Activated CD4-positive, alpha-beta memory T cell treated with anti-CD3 and anti-CD28 coated beads, Interleukin-2, amount 10 ng/mL, durations not matched to agents 7 days and 5 days (primary cell): ENCODE measurements at regions not wholly inside any gene's neighbourhood (a gene's known extent, or its start where the extent isn't known, plus 50 kb on each side); places are given as distances from the start of the nearest gene placed in this dataset.

ENCODE experiments used
- CTCF ChIA-PET: fragments of 350-600 bp; sonication (Branson Sonifier 250); formaldehyde crosslinking; loops from one replicate; lab custom pipeline; 2021; ENCODE audit warnings: antibody characterized with exemption, inconsistent platforms; lab: Charles Lee
- POLR2A ChIA-PET: fragments of 350-600 bp; sonication (Branson Sonifier 250); formaldehyde crosslinking; loops from one replicate; lab custom pipeline; 2021; ENCODE audit warnings: antibody characterized with exemption; lab: Charles Lee
- DNase-seq: peaks from one replicate; pipeline ENCODE4 v3.0.0-alpha.2; 2020
- H3K27ac Mint-ChIP-seq: one replicate; pipeline ENCODE4 v1.8.0; 2021; ENCODE audit warnings: mild to moderate bottlenecking, mixed read lengths
- H3K27me3 Mint-ChIP-seq: one replicate; pipeline ENCODE4 v1.8.0; 2021; ENCODE audit warnings: mixed read lengths
- H3K36me3 Mint-ChIP-seq: one replicate; pipeline ENCODE4 v1.8.0; 2021; ENCODE audit warnings: low read depth, mixed read lengths
- H3K4me1 Mint-ChIP-seq: one replicate; pipeline ENCODE4 v1.8.0; 2021; ENCODE audit warnings: mixed read lengths
- H3K4me3 Mint-ChIP-seq: one replicate; pipeline ENCODE4 v1.8.0; 2021; ENCODE audit warnings: mild to moderate bottlenecking, mixed read lengths
- H3K9me3 Mint-ChIP-seq: one replicate; pipeline ENCODE4 v1.8.0; 2021; ENCODE audit warnings: mixed read lengths

DNA sequence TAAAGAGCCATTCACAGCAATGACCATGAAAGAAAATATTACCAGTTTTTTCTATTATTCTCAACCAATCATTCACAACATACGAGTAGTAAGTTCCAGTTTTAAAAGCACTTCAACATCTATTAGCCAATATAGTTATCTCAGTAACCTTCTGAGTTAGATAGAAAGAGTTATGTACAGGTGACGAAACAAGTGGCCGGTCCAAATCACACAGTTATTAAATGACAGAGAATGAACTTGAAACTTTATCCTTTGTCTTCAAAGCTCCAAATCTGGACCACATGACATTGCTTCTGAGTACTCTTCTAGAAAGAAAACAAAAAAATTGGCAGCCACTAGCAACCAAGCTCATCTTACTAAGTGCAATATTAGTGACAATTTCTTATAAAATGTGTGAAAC is 393.8 kb downstream of the OMA1 start:
- H3K4me1 Mint-ChIP-seq, result no peaks in the 10 kb centered on the region
- no peak overlapping the region for H3K4me3 Mint-ChIP-seq
- no peaks in the 10 kb centered on the region for H3K27me3 Mint-ChIP-seq
- POLR2A ChIA-PET, result no interaction called here
- no peak overlapping the region for H3K27ac Mint-ChIP-seq
- no peaks in the 10 kb centered on the region for H3K9me3 Mint-ChIP-seq
- no peak for DNase-seq
- CTCF ChIA-PET, result interaction anchor here (1.4 kb wide), 1 partner anchor 11 kb away, joined by 3 read pairs; no protein-coding TSS in a partner anchor
- no peaks in the 10 kb centered on the region for H3K36me3 Mint-ChIP-seq

DNA sequence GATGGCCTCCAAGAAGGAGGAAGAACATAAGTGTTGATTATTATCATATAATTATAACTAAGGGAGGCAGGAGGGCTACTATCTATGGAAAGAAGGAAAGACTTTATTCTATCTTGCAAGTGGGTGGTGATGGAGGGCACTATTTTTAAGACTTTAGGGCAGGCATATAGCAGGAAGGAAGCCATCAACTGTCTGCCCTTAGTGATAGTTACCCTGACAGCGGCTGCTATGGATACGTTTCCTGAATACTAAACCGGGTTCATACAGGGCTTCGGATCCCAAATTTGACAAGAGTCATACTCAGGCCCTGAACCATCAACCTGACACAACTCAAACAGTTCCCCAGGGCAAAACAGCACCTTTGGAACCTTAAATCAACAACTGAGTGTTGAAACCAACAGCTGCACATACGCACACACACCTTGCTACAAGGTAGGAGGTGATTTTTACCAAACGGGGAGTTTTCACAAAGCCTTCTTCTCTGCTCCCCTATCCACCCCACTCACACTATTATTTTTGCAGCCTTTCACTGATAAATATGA is 397.2 kb downstream of the OMA1 start:
- no peak for DNase-seq
- Mint-ChIP-seq H3K27ac (no peak overlapping the region), H3K9me3 (no peaks in the 10 kb centered on the region), H3K27me3 (no peaks in the 10 kb centered on the region), H3K4me3 (no peak overlapping the region), H3K36me3 (no peaks in the 10 kb centered on the region), H3K4me1 (no peaks in the 10 kb centered on the region)
- ChIA-PET POLR2A (no interaction called here), CTCF (no interaction called here)

DNA sequence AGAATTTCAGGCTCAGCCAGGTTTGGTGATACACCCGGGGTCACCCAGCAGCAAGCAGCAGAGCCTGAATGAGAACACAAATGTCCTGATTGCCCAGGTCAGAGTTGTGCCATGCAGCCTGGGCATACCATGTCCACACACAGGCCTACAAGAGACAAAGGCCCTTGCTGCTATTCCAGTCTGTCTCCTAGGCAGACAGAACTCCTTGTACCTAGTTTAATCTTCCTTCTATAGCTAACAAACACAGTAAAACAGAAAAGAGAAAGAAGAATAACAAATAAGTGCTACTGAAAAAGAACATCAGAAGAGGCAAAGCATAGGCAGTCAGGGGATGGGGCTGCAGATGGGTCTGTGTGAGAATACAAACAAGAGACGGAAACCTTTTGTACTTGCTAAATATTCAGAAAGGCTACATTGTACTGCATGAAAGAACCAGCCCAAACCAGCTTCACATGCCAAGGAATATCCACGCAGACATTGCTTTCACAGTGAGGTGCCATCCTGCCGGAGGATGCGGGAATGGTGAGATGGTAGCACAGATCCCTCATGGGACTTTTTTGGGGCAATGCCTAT is 401.7 kb downstream of the OMA1 start:
- no peak for DNase-seq
- Mint-ChIP-seq H3K36me3 (no peaks in the 10 kb centered on the region), H3K27me3 (no peaks in the 10 kb centered on the region), H3K4me1 (no peaks in the 10 kb centered on the region), H3K9me3 (no peaks in the 10 kb centered on the region), H3K27ac (no peak overlapping the region), H3K4me3 (no peak overlapping the region)
- ChIA-PET CTCF (no interaction called here), POLR2A (no interaction called here)

DNA sequence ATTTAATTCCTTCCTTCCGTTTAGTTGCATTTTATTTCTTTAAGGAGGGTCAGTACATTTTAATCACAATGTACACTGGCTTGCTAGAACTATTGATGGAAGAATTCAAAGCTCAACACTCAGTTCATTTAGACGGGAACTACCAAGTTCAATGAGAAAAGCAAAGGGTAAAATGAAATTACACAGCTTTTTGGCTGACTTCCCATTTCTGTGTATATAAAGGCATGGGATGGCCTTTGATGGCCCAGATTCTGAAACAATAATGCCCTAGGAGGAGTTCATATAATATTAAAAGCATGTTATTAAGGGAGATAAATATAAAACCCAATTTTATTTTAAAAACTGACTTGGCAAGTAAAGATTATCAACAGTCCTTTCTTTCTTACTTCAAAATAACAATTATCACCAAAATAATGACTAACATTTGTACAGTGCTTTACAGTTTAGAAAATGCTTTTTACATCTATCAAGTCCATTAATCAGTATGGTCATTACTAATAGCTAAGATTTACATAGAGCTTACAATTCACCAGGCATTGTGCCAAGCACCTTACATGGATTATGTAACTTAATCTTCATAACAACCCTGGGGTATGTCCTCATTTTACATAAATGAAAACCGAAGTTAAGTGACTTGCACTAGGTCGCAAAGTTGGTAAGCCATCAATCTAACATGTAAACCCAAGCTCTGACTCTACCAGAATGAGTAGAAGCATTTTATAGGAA is 402.4 kb downstream of the OMA1 start:
- Mint-ChIP-seq H3K27me3 (no peaks in the 10 kb centered on the region), H3K36me3 (no peaks in the 10 kb centered on the region), H3K27ac (no peak overlapping the region), H3K9me3 (no peaks in the 10 kb centered on the region), H3K4me1 (no peaks in the 10 kb centered on the region), H3K4me3 (no peak overlapping the region)
- DNase-seq, result no peak
- ChIA-PET POLR2A (no interaction called here), CTCF (no interaction called here)

DNA sequence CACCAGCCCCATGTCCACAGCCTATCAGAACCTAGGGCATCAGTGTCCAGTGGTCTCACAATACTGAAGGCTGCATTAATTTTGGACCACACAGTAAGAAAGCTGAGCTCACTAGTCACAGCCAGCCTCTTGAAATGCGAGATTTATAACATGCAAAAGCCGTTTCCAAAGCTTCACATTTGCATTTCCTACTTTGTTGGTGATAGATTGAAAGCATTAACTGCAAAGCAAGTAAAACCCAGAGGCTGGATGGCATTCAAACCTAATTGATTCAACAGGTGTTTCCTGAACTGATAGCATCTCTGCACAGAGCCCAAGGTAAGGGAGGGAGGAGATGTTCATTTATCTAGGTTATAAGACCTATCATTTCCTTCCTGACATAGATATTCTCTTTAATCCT is 410.1 kb downstream of the OMA1 start:
- Mint-ChIP-seq H3K36me3 (no peaks in the 10 kb centered on the region), H3K4me1 (no peaks in the 10 kb centered on the region), H3K4me3 (no peak overlapping the region), H3K27ac (no peak overlapping the region), H3K27me3 (no peaks in the 10 kb centered on the region), H3K9me3 (peaks cover 12% of the 10 kb centered on the region)
- no peak for DNase-seq
- POLR2A ChIA-PET, result no interaction called here
- CTCF ChIA-PET, result no interaction called here

DNA sequence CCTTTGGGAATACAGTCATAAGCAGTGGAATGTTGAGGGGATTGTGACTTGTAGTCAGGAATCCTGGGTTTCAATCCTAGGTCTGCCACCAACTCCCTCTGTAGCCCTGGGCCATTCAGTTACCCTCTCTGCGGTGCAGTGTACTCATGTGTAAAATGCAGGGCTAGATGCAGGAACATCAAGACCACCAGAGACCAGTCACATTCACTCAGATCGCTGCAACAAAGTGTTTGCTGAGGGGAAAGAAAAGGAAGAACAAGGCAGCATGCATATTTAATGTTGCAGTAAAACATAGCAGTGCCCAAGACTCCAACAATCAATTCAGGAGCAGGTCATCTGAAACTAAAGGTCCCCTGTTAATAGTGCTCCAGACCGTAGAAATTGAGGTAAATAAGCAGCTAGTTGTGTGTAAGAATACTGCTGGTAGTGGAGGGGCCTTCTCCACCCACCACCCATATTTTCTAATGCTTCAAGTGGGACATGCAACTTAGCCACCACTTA is 410.7 kb downstream of the OMA1 start:
- CTCF ChIA-PET, result no interaction called here

DNA sequence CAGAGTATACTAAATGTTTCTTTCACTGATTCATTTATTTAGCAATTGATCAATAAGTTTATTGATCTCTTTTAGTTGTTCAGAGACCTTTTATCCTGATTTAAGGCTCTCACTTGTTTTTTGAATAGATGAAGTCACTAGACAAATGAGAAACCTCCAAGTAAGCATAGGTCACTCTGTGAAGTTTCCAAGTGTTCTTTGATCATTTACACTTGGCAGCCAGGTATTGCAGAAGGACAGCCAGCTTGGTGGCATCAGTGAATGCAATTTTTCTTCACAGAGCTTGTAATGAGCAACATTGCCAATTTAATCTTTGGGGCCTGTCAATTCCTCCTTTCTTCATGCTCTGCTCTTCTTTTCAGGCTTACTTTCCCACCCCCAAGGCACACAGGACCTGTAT is 413.0 kb downstream of the OMA1 start:
- no peaks in the 10 kb centered on the region for H3K36me3 Mint-ChIP-seq
- POLR2A ChIA-PET, result no interaction called here
- no peaks in the 10 kb centered on the region for H3K27me3 Mint-ChIP-seq
- no peaks in the 10 kb centered on the region for H3K4me1 Mint-ChIP-seq
- DNase-seq, result no peak
- peaks cover 12% of the 10 kb centered on the region for H3K9me3 Mint-ChIP-seq
- CTCF ChIA-PET, result no interaction called here
- H3K4me3 Mint-ChIP-seq, result no peak overlapping the region
- H3K27ac Mint-ChIP-seq, result no peak overlapping the region

More for the DNA sequence above, 410.7 kb downstream of the OMA1 start:
- Mint-ChIP-seq H3K9me3 (peaks cover 12% of the 10 kb centered on the region), H3K4me3 (no peak overlapping the region), H3K4me1 (no peaks in the 10 kb centered on the region), H3K27me3 (no peaks in the 10 kb centered on the region), H3K27ac (no peak overlapping the region), H3K36me3 (no peaks in the 10 kb centered on the region)
- POLR2A ChIA-PET, result no interaction called here
- DNase-seq, result no peak

DNA sequence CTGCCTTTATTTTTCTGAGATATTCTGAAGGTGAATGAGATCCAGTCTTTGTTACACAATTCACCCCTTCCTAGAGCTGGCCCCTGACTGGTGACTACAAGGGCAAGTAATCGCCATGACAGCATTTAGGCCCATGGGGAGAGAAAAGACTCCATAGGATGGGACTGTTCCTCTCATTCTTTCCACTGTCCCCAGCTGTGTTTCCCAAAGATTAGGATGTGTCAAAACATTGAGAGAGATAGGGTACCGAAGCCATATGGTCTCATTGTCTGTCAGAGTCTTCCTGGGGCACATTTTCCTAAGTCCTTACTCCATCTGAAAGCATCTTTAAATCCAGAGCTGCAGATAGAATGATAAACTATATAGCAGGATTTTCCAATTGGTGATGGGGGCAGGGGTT is 423.5 kb downstream of the OMA1 start:
- no peak overlapping the region for H3K27ac Mint-ChIP-seq
- no peaks in the 10 kb centered on the region for H3K36me3 Mint-ChIP-seq
- ChIA-PET CTCF (no interaction called here), POLR2A (no interaction called here)
- H3K4me3 Mint-ChIP-seq, result no peak overlapping the region
- no peaks in the 10 kb centered on the region for H3K27me3 Mint-ChIP-seq
- H3K9me3 Mint-ChIP-seq, result no peaks in the 10 kb centered on the region
- DNase-seq, result no peak
- H3K4me1 Mint-ChIP-seq, result peaks cover 4% of the 10 kb centered on the region

DNA sequence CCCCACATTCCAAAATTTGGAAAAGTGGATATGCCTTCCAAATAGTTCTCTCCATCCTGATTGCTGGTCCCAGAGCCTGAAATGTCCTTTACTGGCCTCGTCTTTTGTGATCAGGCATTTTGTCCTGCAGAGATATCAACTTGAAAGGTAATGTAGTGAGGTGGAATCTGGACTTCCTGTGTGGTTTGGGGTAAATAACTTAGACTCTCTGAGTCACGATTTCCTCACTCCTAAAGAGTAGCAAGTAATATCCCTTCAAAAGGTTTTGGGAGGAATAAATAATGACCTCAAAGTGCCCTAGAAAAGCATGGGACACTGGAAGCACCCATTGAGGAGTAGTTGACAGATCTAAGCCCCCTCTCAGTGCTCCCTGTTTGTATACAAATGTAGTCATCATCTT is 426.6 kb downstream of the OMA1 start:
- H3K9me3 Mint-ChIP-seq, result no peaks in the 10 kb centered on the region
- no peak overlapping the region for H3K4me3 Mint-ChIP-seq
- H3K27me3 Mint-ChIP-seq, result no peaks in the 10 kb centered on the region
- no peaks in the 10 kb centered on the region for H3K36me3 Mint-ChIP-seq
- no peak for DNase-seq
- ChIA-PET CTCF (no interaction called here), POLR2A (no interaction called here)
- H3K4me1 Mint-ChIP-seq, result peaks cover 4% of the 10 kb centered on the region
- no peak overlapping the region for H3K27ac Mint-ChIP-seq

DNA sequence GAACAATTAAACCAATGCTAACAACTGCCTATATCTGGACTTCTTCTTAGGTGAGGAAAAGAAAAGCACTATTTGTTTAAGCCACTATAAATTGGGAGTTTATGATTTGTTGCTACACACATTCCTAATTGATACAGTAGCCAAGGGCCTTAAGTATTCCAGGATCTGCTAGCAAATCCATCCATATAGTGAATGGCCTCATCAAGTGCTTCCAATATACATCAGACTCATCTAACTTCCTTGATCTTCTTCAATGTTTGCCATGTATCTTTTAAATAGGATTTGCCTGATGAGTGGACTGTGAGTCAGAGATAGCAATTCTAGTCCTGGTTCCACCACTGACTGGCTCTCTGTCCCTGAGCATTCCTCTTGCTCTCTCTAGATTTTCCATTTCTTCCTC is 430.2 kb downstream of the OMA1 start:
- no peak for DNase-seq
- Mint-ChIP-seq H3K36me3 (no peaks in the 10 kb centered on the region), H3K9me3 (peaks cover 4% of the 10 kb centered on the region), H3K27ac (no peak overlapping the region), H3K27me3 (no peaks in the 10 kb centered on the region), H3K4me1 (peaks cover 4% of the 10 kb centered on the region), H3K4me3 (no peak overlapping the region)
- ChIA-PET CTCF (no interaction called here), POLR2A (no interaction called here)

DNA sequence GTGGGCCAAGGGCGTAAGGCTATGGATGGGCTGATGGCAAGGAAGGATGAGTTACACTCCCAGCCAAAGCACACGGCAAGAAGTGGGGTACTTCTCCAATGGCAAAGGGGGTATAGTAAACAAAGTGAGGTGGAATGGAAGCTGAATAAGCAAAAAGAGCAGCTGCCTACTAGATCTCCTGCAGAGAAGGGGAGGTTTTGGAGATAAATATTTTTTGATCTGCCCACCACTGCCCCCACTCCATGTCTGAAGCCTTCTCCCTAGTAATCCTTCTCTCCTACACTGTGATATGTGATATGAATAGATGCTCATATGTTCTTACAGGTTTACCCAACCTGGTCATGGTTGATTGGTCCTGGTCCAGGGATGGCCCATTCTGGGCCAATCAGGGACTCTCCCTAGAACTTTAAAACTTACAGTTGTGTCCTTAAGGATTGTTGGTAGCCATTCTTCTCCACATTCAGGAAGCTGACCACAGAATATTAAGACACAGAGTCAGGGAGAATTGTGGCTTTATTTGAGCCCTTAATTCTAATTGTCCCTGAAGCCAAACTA is 436.8 kb downstream of the OMA1 start:
- H3K36me3 Mint-ChIP-seq, result no peaks in the 10 kb centered on the region

DNA sequence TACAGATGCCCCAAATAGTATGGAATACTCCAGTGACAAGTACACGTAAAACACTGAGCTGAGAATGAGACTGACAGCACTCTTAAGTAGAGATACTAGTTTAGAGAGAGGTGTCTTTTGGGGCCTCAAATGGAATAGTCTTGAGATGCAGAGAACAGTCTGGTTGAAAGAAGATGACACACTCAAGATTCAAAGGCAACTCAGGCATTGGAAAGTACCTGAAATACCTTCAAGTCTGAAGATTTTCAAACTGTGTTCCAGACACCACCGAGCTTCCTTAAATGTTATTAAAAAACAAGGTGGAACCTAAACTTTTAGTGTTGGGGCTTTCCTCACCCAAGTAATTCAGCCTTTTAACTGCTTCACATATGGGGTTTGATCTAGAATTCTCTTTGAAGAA is 437.7 kb downstream of the OMA1 start:
- Mint-ChIP-seq H3K4me1 (no peaks in the 10 kb centered on the region), H3K27ac (no peak overlapping the region), H3K36me3 (no peaks in the 10 kb centered on the region), H3K9me3 (peaks cover 4% of the 10 kb centered on the region), H3K4me3 (no peak overlapping the region), H3K27me3 (no peaks in the 10 kb centered on the region)
- CTCF ChIA-PET, result no interaction called here
- no peak for DNase-seq
- POLR2A ChIA-PET, result no interaction called here

More for the DNA sequence above, 436.8 kb downstream of the OMA1 start:
- peaks cover 4% of the 10 kb centered on the region for H3K9me3 Mint-ChIP-seq
- no peak for DNase-seq
- POLR2A ChIA-PET, result no interaction called here
- H3K4me1 Mint-ChIP-seq, result no peaks in the 10 kb centered on the region
- H3K4me3 Mint-ChIP-seq, result no peak overlapping the region
- CTCF ChIA-PET, result no interaction called here
- H3K27ac Mint-ChIP-seq, result no peak overlapping the region
- H3K27me3 Mint-ChIP-seq, result no peaks in the 10 kb centered on the region

DNA sequence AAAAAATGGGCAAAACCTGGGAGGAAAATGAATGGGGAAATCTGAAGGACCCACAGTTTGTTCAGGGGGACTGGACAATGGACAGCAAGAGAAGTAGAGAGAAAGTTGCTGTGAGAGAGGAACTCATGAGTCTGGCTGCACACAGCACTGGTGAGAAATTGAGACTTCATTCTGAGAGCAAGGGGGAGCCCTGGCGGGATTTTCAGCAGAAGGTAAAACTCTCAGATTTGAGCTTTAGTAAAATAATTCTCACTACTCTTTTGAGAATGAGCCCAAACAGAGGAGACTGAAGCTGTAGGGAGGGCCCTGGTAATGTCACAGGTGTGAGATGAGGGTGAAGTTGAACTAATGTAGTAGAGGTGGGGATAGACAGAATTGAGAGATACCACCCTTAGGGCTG is 438.6 kb downstream of the OMA1 start:
- H3K4me3 Mint-ChIP-seq, result no peak overlapping the region
- DNase-seq, result no peak
- H3K36me3 Mint-ChIP-seq, result no peaks in the 10 kb centered on the region
- ChIA-PET CTCF (interaction anchor here (0.7 kb wide), 1 partner anchor 27 kb away, joined by 3 read pairs; no protein-coding TSS in a partner anchor), POLR2A (interaction anchor here (0.6 kb wide), 1 partner anchor 160 kb away, joined by 3 read pairs; no protein-coding TSS in a partner anchor)
- H3K27me3 Mint-ChIP-seq, result no peaks in the 10 kb centered on the region
- H3K4me1 Mint-ChIP-seq, result no peaks in the 10 kb centered on the region
- no peak overlapping the region for H3K27ac Mint-ChIP-seq
- H3K9me3 Mint-ChIP-seq, result peaks cover 2% of the 10 kb centered on the region
